SK-N-SH (cell line): ENCODE measurements at regions not wholly inside any gene's neighbourhood (a gene's known extent, or its start where the extent isn't known, plus 50 kb on each side); places are given as distances from the start of the nearest gene placed in this dataset.

ENCODE experiments used
- CTCF ChIA-PET: fragments of 300-600, 350-600 bp; formaldehyde crosslinking; extraction: SDS; loops from one replicate; lab custom pipeline; 2021; lab: Yijun Ruan, JAX
- POLR2A ChIA-PET: fragments of 350-600 bp; sonication (Branson Sonifier 250); formaldehyde crosslinking; extraction: SDS; loops from one replicate; lab custom pipeline; 2020; ENCODE audit warnings: antibody characterized with exemption, inconsistent platforms; lab: Yijun Ruan, JAX
- DNase-seq: peaks from one replicate; pipeline ENCODE4 v3.0.0; 2012
- H2AFZ ChIP-seq: fragments of 200-600 bp; sonication (generic); 2 replicates; pipeline ENCODE4 v1.8.1; 2016; ENCODE audit warnings: antibody characterized with exemption, mild to moderate bottlenecking, low read depth
- H3F3A ChIP-seq: fragments of 200-600 bp; sonication (generic); replicated peaks from 2 replicates; pipeline ENCODE3; 2016; ENCODE audit warnings: antibody characterized with exemption, mild to moderate bottlenecking; ENCODE audit not compliant: insufficient read depth
- H3K27ac ChIP-seq, 2 experiments: fragments of 200-500 bp in 1 of 2; fragments of 200-600 bp in 1 of 2; sonication (Bioruptor generic) in 1 of 2; sonication (generic), shearing (Covaris generic) in 1 of 2; 2 replicates each; pipeline versions ENCODE4 v1.5.1 to v1.6.1; 2014 to 2016; ENCODE audit warnings: low read depth in 2 of 2, inconsistent platforms in 1 of 2, low read length in 1 of 2, mild to moderate bottlenecking in 1 of 2, mixed read lengths in 1 of 2
- H3K27me3 ChIP-seq: fragments of 200-600 bp; sonication (generic), shearing (Covaris generic); 2 replicates; pipeline ENCODE4 v1.6.1; 2016; ENCODE audit warnings: mixed run types; ENCODE audit not compliant: insufficient read depth
- H3K36me3 ChIP-seq, 2 experiments: fragments of 200-500 bp in 1 of 2; fragments of 200-600 bp in 1 of 2; sonication (Bioruptor generic) in 1 of 2; sonication (generic) in 1 of 2; replicated peaks in 1 of 2; 2 replicates each; pipeline versions ENCODE3 to v1.5.1; 2014 to 2016; ENCODE audit warnings: low read length in 1 of 2, mild to moderate bottlenecking in 1 of 2; ENCODE audit not compliant: insufficient read depth in 2 of 2, control insufficient read depth in 1 of 2
- H3K4me1 ChIP-seq, 2 experiments: fragments of 200-500 bp in 1 of 2; fragments of 200-600 bp in 1 of 2; sonication (Bioruptor generic) in 1 of 2; sonication (generic), shearing (Covaris generic) in 1 of 2; 2 replicates each; pipeline versions ENCODE4 v1.5.1 to v1.6.1; 2014 to 2016; ENCODE audit warnings: low read depth in 1 of 2, low read length in 1 of 2, mixed run types in 1 of 2; ENCODE audit not compliant: insufficient read depth in 2 of 2, control insufficient read depth in 1 of 2
- H3K4me2 ChIP-seq: fragments of 200-600 bp; sonication (generic), shearing (Covaris generic); 2 replicates; pipeline ENCODE4 v1.6.1; 2017; ENCODE audit warnings: mixed run types
- H3K4me3 ChIP-seq, 2 experiments: fragments of 200-500 bp in 1 of 2; fragments of 200-600 bp in 1 of 2; sonication (Bioruptor generic) in 1 of 2; sonication (generic), shearing (Covaris generic) in 1 of 2; 2 replicates each; pipeline versions ENCODE4 v1.5.1 to v1.8.1; 2014 to 2016; ENCODE audit warnings: low read depth in 2 of 2, inconsistent platforms in 1 of 2, low read length in 1 of 2, mild to moderate bottlenecking in 1 of 2, mixed read lengths in 1 of 2, moderate library complexity in 1 of 2
- H3K79me2 ChIP-seq: fragments of 200-600 bp; sonication (generic); 2 replicates; pipeline ENCODE4 v1.8.1; 2017; ENCODE audit warnings: mild to moderate bottlenecking; ENCODE audit not compliant: insufficient read depth
- H3K9ac ChIP-seq: fragments of 200-600 bp; sonication (generic); 2 replicates; pipeline ENCODE4 v1.6.1; 2017; ENCODE audit warnings: mixed run types
- H3K9me2 ChIP-seq: fragments of 200-600 bp; sonication (generic); 2 replicates; pipeline ENCODE4 v1.6.1; 2017; ENCODE audit warnings: mixed run types
- H3K9me3 ChIP-seq: fragments of 200-600 bp; sonication (generic); 2 replicates; pipeline ENCODE4 v1.6.1; 2017; ENCODE audit warnings: mixed run types, mild to moderate bottlenecking, moderate library complexity
- H4K20me1 ChIP-seq: fragments of 200-600 bp; sonication (generic); 2 replicates; pipeline ENCODE4 v1.6.1; 2017; ENCODE audit warnings: mild to moderate bottlenecking, mixed run types; ENCODE audit not compliant: insufficient read depth
- CHD2 ChIP-seq: fragments of 150-350 bp; IDR thresholded peaks from 2 replicates; pipeline ENCODE4 v1.6.1; 2018; ENCODE audit warnings: low read length; ENCODE audit not compliant: partially characterized antibody
- CTCF ChIP-seq: fragments of 200-600 bp; sonication (generic); IDR thresholded peaks from 2 replicates; pipeline ENCODE4 v1.6.1; 2017; ENCODE audit warnings: antibody characterized with exemption, mild to moderate bottlenecking, moderate library complexity
- EZH2phosphoT487 ChIP-seq: fragments of 200-600 bp; sonication (generic); IDR thresholded peaks from 2 replicates; pipeline ENCODE4 v1.6.1; 2017; ENCODE audit warnings: low read depth, mixed run types, mild to moderate bottlenecking, antibody characterized with exemption, moderate library complexity, borderline replicate concordance
- FOSL2 ChIP-seq: IDR thresholded peaks from 2 replicates; pipeline ENCODE4 v1.4.0; 2012; ENCODE audit warnings: low read depth, mild to moderate bottlenecking, moderate library complexity, borderline replicate concordance
- GABPA ChIP-seq: IDR thresholded peaks from 2 replicates; pipeline ENCODE4 v1.4.0; 2012; ENCODE audit warnings: low read depth, mild to moderate bottlenecking
- GATA2 ChIP-seq: sonication (generic); formaldehyde crosslinking; IDR thresholded peaks from 2 replicates; pipeline ENCODE4 v1.5.0; 2020; ENCODE audit warnings: mild to moderate bottlenecking, missing genetic modification reagents
- JUND ChIP-seq: IDR thresholded peaks from 2 replicates; pipeline ENCODE4 v1.4.0; 2012
- MAX ChIP-seq: IDR thresholded peaks from 2 replicates; pipeline ENCODE4 v1.4.0; 2012; ENCODE audit warnings: low read depth
- MEF2A ChIP-seq: IDR thresholded peaks from 2 replicates; pipeline ENCODE4 v1.4.0; 2012; ENCODE audit warnings: low read depth, borderline replicate concordance
- MXI1 ChIP-seq: IDR thresholded peaks from 2 replicates; pipeline ENCODE4 v1.6.1; 2012; ENCODE audit warnings: mild to moderate bottlenecking, low read depth, low read length, improper control_type of control experiment
- NFIC ChIP-seq: IDR thresholded peaks from 2 replicates; pipeline ENCODE4 v1.4.0; 2012; ENCODE audit warnings: borderline replicate concordance
- PBX3 ChIP-seq: IDR thresholded peaks from 2 replicates; pipeline ENCODE4; 2012
- POLR2AphosphoS5 ChIP-seq: IDR thresholded peaks from 2 replicates; pipeline ENCODE4 v1.6.1; 2012; ENCODE audit warnings: low read depth, low read length
- RAD21 ChIP-seq: IDR thresholded peaks from 2 replicates; pipeline ENCODE4 v1.6.1; 2012; ENCODE audit warnings: mild to moderate bottlenecking, low read length
- RCOR1 ChIP-seq: fragments of 150-350 bp; IDR thresholded peaks from 2 replicates; pipeline ENCODE4 v1.6.1; 2017; ENCODE audit warnings: antibody characterized with exemption, low read length
- REST ChIP-seq: IDR thresholded peaks from 2 replicates; pipeline ENCODE4 v1.6.1; 2012; ENCODE audit warnings: mild to moderate bottlenecking, low read depth, low read length, moderate library complexity
- TEAD4 ChIP-seq: IDR thresholded peaks from 2 replicates; pipeline ENCODE4 v1.4.0; 2012; ENCODE audit warnings: mild to moderate bottlenecking, borderline replicate concordance; ENCODE audit not compliant: insufficient read depth
- USF1 ChIP-seq: IDR thresholded peaks from 2 replicates; pipeline ENCODE4 v1.4.0; 2012; ENCODE audit warnings: low read depth, borderline replicate concordance
- YY1 ChIP-seq: IDR thresholded peaks from 2 replicates; pipeline ENCODE4 v1.4.0; 2012; ENCODE audit warnings: low read depth, mild to moderate bottlenecking
- WGBS: methylation state at CpG from one replicate; pipeline ENCODE4 v1.1.6; 2017; ENCODE audit warnings: low lambda C conversion rate; 5-methylcytosine and 5-hydroxymethylcytosine counted together

GRCh38 chr2:138252587-138252986, 249.0 kb upstream of the SPOPL start:
- no peak overlapping the region for H2AFZ ChIP-seq
- TF ChIP-seq GABPA (no peak), MXI1 (no peak), RCOR1 (no peak), MEF2A (no peak), MAX (no peak), FOSL2 (no peak), CTCF (no peak), JUND (no peak), REST (no peak), PBX3 (no peak), NFIC (no peak), GATA2 (no peak), EZH2phosphoT487 (no peak)
- no peak overlapping the region for H3K4me2 ChIP-seq
- no peaks in the 10 kb centered on the region for H3K27me3 ChIP-seq
- no peaks in the 10 kb centered on the region for H3K9me3 ChIP-seq
- H3K27ac ChIP-seq: no peak overlapping the region
- no peaks in the 10 kb centered on the region for H3K36me3 ChIP-seq
- WGBS: 81% methylated on average over 1 of the region's 1 CpG
- no peaks in the 10 kb centered on the region for H3F3A ChIP-seq
- no peak overlapping the region for H3K9ac ChIP-seq
- H3K9me2 ChIP-seq: no peaks in the 10 kb centered on the region
- no peaks in the 10 kb centered on the region for H4K20me1 ChIP-seq
- CTCF ChIA-PET: no interaction called here
- no peaks in the 10 kb centered on the region for H3K79me2 ChIP-seq
- no peak overlapping the region for H3K4me3 ChIP-seq
- POLR2A ChIA-PET: no interaction called here
- no peaks in the 10 kb centered on the region for H3K4me1 ChIP-seq
- DNase-seq: no peak

GRCh38 chr2:138255670-138256069, 245.9 kb upstream of the SPOPL start:
- POLR2A ChIA-PET: no interaction called here
- Histone ChIP-seq H2AFZ (no peak overlapping the region), H3K4me3 (no peak overlapping the region), H3K36me3 (no peaks in the 10 kb centered on the region), H3K9me2 (no peaks in the 10 kb centered on the region), H3K4me1 (no peaks in the 10 kb centered on the region), H3K4me2 (no peak overlapping the region), H3K27ac (no peak overlapping the region), H3K79me2 (no peaks in the 10 kb centered on the region), H3K27me3 (no peaks in the 10 kb centered on the region), H4K20me1 (no peaks in the 10 kb centered on the region), H3K9ac (no peak overlapping the region), H3K9me3 (no peaks in the 10 kb centered on the region), H3F3A (no peaks in the 10 kb centered on the region)
- 96% methylated on average over 1 of the region's 1 CpG for WGBS
- DNase-seq: no peak
- CTCF ChIA-PET: no interaction called here
- TF ChIP-seq MAX (no peak), RCOR1 (no peak), NFIC (no peak), MEF2A (no peak), PBX3 (no peak), CHD2 (no peak), YY1 (no peak), MXI1 (no peak), TEAD4 (no peak), RAD21 (no peak), POLR2AphosphoS5 (no peak), USF1 (no peak)
